ENCODE measurements at regions not wholly inside any gene's neighbourhood (a gene's known extent, or its start where the extent isn't known, plus 50 kb on each side); places are given as distances from the start of the nearest gene placed in this dataset.

GRCh38 chr18:75139226-75139911 is 69.6 kb downstream of the PTGR3 start:
- H3K27me3 ChIP-seq = no peaks in the 10 kb centered on the region
- no peak for ATAC-seq
- no peak overlapping the region for H3K27ac ChIP-seq
- no peak for DNase-seq
- no peak overlapping the region for H3K4me3 ChIP-seq
- peaks cover 0 to 7% (median 2%) of the 10 kb centered on the region in 12 donors for H3K9me3 ChIP-seq
- WGBS, 4 donors = 89 to 93% (median 92%) methylated on average over 18 of the region's 18 CpGs
- intact Hi-C loops (cut with DNase I) = no loop called here
- TF ChIP-seq POLR2A (IDR thresholded peaks at IDR 0.05) = no peak
- no peak for TF ChIP-seq CTCF (IDR thresholded peaks at IDR 0.05)
- no peaks in the 10 kb centered on the region for H3K36me3 ChIP-seq
- no peaks in the 10 kb centered on the region for H3K4me1 ChIP-seq

- no peak for DNase-seq
- H3K9me3 ChIP-seq = no peaks in the 10 kb centered on the region
- ATAC-seq = no peak
- H3K4me3 ChIP-seq = no peak overlapping the region
- H3K36me3 ChIP-seq = no peaks in the 10 kb centered on the region
- TF ChIP-seq POLR2A (IDR thresholded peaks at IDR 0.05) (no peak), CTCF (IDR thresholded peaks at IDR 0.05) (no peak)
- intact Hi-C loops (cut with DNase I) = no loop called here
- WGBS, 4 donors = 91 to 95% (median 94%) methylated on average over 11 of the region's 11 CpGs
- H3K27me3 ChIP-seq = no peaks in the 10 kb centered on the region
- no peak overlapping the region for H3K27ac ChIP-seq
- H3K4me1 ChIP-seq = no peaks in the 10 kb centered on the region
Measured at GRCh38 chr18:75137346-75137877, 71.5 kb downstream of the PTGR3 start.

GRCh38 chr18:75135158-75135725 is 73.7 kb downstream of the PTGR3 start:
- Histone ChIP-seq H3K4me1 (no peaks in the 10 kb centered on the region), H3K4me3 (no peak overlapping the region), H3K27ac (no peak overlapping the region), H3K27me3 (no peaks in the 10 kb centered on the region), H3K9me3 (no peaks in the 10 kb centered on the region), H3K36me3 (no peaks in the 10 kb centered on the region)
- DNase-seq = no peak
- no peak for ATAC-seq
- TF ChIP-seq POLR2A (IDR thresholded peaks at IDR 0.05) = no peak
- no peak for TF ChIP-seq CTCF (IDR thresholded peaks at IDR 0.05)
- WGBS, 4 donors = 90 to 95% (median 91%) methylated on average over 14 of the region's 14 CpGs
- intact Hi-C loops (cut with DNase I) = no loop called here

- no peaks in the 10 kb centered on the region for H3K27me3 ChIP-seq
- whole genome bisulfite sequencing, 4 donors = 92 to 93% (median 93%) methylated on average over 11 of the region's 11 CpGs
Measured at GRCh38 chr18:75134611-75134975, 74.3 kb downstream of the PTGR3 start.

More at GRCh38 chr18:75134611-75134975, 74.3 kb downstream of the PTGR3 start:
- ATAC-seq = no peak
- no peak for DNase-seq
- no peak overlapping the region for H3K4me3 ChIP-seq
- H3K36me3 ChIP-seq = no peaks in the 10 kb centered on the region
- H3K9me3 ChIP-seq = no peaks in the 10 kb centered on the region
- no peaks in the 10 kb centered on the region for H3K4me1 ChIP-seq
- no peak overlapping the region for H3K27ac ChIP-seq
- intact Hi-C loops (cut with DNase I) = no loop called here
- TF ChIP-seq POLR2A (IDR thresholded peaks at IDR 0.05) (no peak), CTCF (IDR thresholded peaks at IDR 0.05) (no peak)

All from heart left ventricle (tissue), 16 donors.